ENCODE measurements at regions not wholly inside any gene's neighbourhood (a gene's known extent, or its start where the extent isn't known, plus 50 kb on each side); places are given as distances from the start of the nearest gene placed in this dataset.

DNA sequence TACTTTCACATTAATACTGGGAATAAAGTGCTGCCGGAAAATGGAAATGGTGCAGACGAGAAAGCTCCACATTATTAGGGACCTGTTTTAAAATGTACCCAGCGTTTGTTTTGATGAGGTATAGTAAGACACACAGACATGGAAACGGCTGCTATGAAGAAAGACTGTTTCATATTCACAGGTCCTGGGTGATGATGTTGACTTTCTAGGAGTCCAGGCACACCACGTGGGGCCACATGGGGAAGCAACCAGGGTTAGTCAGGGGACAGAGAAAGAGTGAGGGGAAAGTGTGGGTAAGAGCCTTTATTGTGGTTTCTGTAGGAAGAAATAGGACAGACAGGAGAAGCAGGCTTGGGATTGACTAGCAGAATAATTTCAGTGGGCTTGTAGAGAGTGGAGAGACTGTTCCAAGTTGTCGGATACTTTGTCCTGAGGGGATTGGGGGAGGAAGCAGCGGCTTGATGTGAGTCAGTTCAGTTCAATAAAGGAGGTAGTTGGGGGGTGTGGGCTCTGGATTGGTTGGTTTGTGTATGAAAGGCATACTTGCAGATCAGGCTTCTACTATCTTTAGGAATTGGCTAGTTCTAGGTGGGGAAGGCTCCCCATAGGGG is 112.0 kb upstream of the MCHR2 start:
- H3K27me3 ChIP-seq (replicated peaks; ENCODE audit: insufficient read depth, low read depth, low read length, poor library complexity): no peaks in the 10 kb centered on the region
- intact Hi-C loops (cut with micrococcal nuclease; ENCODE audit: unreplicated experiment): loop anchor here (5.0 kb wide), 2 partner anchors 556 to 1116 kb away; no protein-coding TSS in a partner anchor
- ChIA-PET POLR2A (ENCODE audit: low non-redundant PET) (no interaction called here), CTCF (no interaction called here)
- TF ChIP-seq EZH2 (IDR thresholded peaks at IDR 0.05; ENCODE audit: borderline replicate concordance, low read depth, low read length, poor library complexity, severe bottlenecking) (no peak), CTCF (conservative IDR thresholded peaks at IDR 0.05; ENCODE audit: low read depth, low read length) (no peak)
- no peaks in the 10 kb centered on the region for H3K36me3 ChIP-seq (ENCODE audit: insufficient read depth, low read length, poor library complexity, severe bottlenecking)
- no peaks in the 10 kb centered on the region for H3K9me3 ChIP-seq (ENCODE audit: low read depth, low read length, poor library complexity, severe bottlenecking)
- no peak for DNase-seq (ENCODE audit: low spot score)
- H3K27ac ChIP-seq (ENCODE audit: low read depth, low read length, poor library complexity, severe bottlenecking): no peak overlapping the region
- peaks cover 10% of the 10 kb centered on the region for H3K4me1 ChIP-seq (ENCODE audit: insufficient read depth, low read length, poor library complexity, severe bottlenecking)
- no TSS peak for BruUV-seq (replicated peaks)
- no peak overlapping the region for H3K4me3 ChIP-seq (ENCODE audit: low read depth, low read length, poor library complexity, severe bottlenecking)

DNA sequence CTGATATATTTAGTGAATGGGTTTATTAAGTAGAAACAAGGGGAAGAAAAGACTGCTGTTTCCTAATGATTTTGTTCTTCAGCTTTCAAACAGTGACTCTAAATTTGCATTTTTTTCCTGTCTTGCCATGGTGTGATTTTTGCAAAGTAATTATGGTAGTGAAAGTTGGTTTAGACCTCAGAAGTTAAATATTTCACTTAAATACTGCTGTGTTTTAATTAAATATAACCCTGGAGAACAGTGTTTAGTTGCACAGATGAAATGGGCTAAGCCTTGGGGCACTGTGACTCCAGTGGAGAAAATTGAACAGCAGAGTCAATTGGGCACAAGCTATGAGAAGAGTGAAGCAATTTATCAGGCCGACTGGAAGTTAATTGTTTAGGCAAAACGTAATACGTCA is 111.1 kb upstream of the MCHR2 start:
- no peaks in the 10 kb centered on the region for H3K36me3 ChIP-seq (ENCODE audit: insufficient read depth, low read length, poor library complexity, severe bottlenecking)
- H3K27ac ChIP-seq (ENCODE audit: low read depth, low read length, poor library complexity, severe bottlenecking): no peak overlapping the region
- TF ChIP-seq CTCF (conservative IDR thresholded peaks at IDR 0.05; ENCODE audit: low read depth, low read length) (no peak), EZH2 (IDR thresholded peaks at IDR 0.05; ENCODE audit: borderline replicate concordance, low read depth, low read length, poor library complexity, severe bottlenecking) (no peak)
- no peak for DNase-seq (ENCODE audit: low spot score)
- H3K27me3 ChIP-seq (replicated peaks; ENCODE audit: insufficient read depth, low read depth, low read length, poor library complexity): no peaks in the 10 kb centered on the region
- peaks cover 17% of the 10 kb centered on the region for H3K4me1 ChIP-seq (ENCODE audit: insufficient read depth, low read length, poor library complexity, severe bottlenecking)
- intact Hi-C loops (cut with micrococcal nuclease; ENCODE audit: unreplicated experiment): loop anchor here (5.0 kb wide), 2 partner anchors 557 to 1117 kb away; no protein-coding TSS in a partner anchor
- BruUV-seq (replicated peaks): no TSS peak
- H3K9me3 ChIP-seq (ENCODE audit: low read depth, low read length, poor library complexity, severe bottlenecking): no peaks in the 10 kb centered on the region
- H3K4me3 ChIP-seq (ENCODE audit: low read depth, low read length, poor library complexity, severe bottlenecking): no peak overlapping the region
- POLR2A ChIA-PET (ENCODE audit: low non-redundant PET): no interaction called here
- CTCF ChIA-PET: no interaction called here

DNA sequence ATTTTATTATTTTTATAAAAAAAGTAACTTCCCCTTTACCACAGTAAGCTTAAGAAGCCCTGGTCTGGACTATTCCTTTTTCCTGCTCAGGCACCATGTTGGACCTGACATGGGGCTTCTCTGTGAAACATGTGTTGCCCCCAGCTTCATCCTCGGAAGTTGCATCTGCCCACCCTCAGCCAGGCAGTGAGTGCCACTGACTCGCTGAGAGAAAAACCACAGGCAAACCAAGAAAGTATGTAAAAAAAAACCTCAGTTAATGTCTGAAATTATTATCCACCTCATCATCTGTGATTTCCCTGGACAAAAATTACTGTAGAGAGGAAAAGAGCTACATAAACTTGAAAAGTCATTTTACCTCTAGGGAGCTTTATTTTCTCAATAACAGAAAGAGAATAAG is 109.9 kb upstream of the MCHR2 start:
- no peaks in the 10 kb centered on the region for H3K36me3 ChIP-seq (ENCODE audit: insufficient read depth, low read length, poor library complexity, severe bottlenecking)
- TF ChIP-seq CTCF (conservative IDR thresholded peaks at IDR 0.05; ENCODE audit: low read depth, low read length) (no peak), EZH2 (IDR thresholded peaks at IDR 0.05; ENCODE audit: borderline replicate concordance, low read depth, low read length, poor library complexity, severe bottlenecking) (no peak)
- H3K4me3 ChIP-seq (ENCODE audit: low read depth, low read length, poor library complexity, severe bottlenecking): no peak overlapping the region
- POLR2A ChIA-PET (ENCODE audit: low non-redundant PET): no interaction called here
- BruUV-seq (replicated peaks): no TSS peak
- CTCF ChIA-PET: no interaction called here
- no peaks in the 10 kb centered on the region for H3K27me3 ChIP-seq (replicated peaks; ENCODE audit: insufficient read depth, low read depth, low read length, poor library complexity)
- no peaks in the 10 kb centered on the region for H3K9me3 ChIP-seq (ENCODE audit: low read depth, low read length, poor library complexity, severe bottlenecking)
- no peak for DNase-seq (ENCODE audit: low spot score)
- H3K27ac ChIP-seq (ENCODE audit: low read depth, low read length, poor library complexity, severe bottlenecking): no peak overlapping the region
- peaks cover 22% of the 10 kb centered on the region for H3K4me1 ChIP-seq (ENCODE audit: insufficient read depth, low read length, poor library complexity, severe bottlenecking)
- intact Hi-C loops (cut with micrococcal nuclease; ENCODE audit: unreplicated experiment): no loop called here

Data from A673 (cell line).